Right lung (tissue), 2 donors: ENCODE measurements at regions not wholly inside any gene's neighbourhood (a gene's known extent, or its start where the extent isn't known, plus 50 kb on each side); places are given as distances from the start of the nearest gene placed in this dataset.

Experiments used
- DNase-seq, 2 donors: peaks; one replicate each; pipeline ENCODE4 v3.0.0-alpha.2; 2013

- no peak for DNase-seq
These were observed 622.0 kb upstream of the PFKP start for GRCh38 chr10:2445370-2445769.

DNA sequence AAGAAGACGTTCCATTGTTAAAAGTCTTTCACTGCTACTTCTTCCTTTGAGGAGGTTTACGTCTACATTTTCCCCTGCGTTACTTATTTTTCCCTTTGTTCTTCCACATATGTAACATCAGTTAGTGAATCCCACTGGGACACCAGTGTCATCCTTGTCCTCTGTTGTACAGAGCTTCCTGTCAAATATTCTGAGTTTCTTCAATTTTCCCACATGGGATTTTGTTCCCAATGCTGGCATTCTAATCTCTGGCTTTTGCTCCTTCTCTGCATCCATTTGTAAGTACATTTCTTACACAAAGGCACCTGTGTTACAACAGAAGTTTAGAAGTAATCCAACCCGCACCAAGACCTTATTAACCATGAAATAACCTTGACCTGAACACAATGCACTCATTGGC, 627.4 kb upstream of the PFKP start:
- no peak for DNase-seq

DNA sequence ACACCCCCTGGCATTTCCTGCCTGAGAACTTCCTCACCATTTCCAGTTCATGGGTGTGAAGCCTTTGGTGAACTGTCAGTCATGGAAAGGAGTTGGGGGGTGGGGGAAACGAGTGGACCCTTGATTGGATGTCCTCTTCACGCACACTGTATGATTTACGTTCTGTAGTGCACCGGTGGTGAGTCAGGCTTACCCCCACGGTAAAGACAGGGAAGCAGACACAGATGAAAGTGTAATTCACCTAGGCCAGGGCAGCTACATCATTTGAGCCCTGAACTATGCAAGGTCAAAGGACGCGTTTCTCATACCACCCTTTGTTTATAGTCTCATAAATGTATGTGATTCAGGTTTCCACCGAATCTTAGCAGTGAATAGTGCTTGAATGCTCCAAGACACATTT, 628.3 kb upstream of the PFKP start:
- DNase-seq, result no peak

- DNase-seq, result no peak
These were observed 629.0 kb upstream of the PFKP start for GRCh38 chr10:2438248-2438939.

- no peak for DNase-seq
These were observed 630.4 kb upstream of the PFKP start for GRCh38 chr10:2436933-2437332.

GRCh38 chr10:2431961-2432360, 635.4 kb upstream of the PFKP start:
- DNase-seq, result no peak

DNA sequence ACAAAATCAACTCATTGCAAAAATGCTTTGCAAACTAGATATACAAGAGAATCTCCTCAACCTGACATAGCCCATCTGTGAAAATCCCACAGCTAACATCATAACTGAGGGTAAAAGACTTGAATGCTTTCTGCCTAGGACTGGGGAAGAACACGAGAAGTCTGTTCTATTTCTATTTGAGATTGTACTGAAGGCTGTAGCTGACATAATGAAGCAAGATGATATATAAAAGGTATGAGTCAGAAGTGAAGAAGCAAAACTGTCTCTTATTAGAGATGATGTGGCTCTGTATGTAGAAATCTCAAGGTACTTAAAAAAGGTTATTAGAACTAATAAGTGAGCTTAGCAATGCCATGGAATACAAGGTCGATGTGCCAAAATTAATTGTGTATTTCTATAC, 639.9 kb upstream of the PFKP start:
- DNase-seq, result no peak

- DNase-seq, result no peak
These were observed 642.0 kb upstream of the PFKP start for GRCh38 chr10:2425320-2425719.

DNA sequence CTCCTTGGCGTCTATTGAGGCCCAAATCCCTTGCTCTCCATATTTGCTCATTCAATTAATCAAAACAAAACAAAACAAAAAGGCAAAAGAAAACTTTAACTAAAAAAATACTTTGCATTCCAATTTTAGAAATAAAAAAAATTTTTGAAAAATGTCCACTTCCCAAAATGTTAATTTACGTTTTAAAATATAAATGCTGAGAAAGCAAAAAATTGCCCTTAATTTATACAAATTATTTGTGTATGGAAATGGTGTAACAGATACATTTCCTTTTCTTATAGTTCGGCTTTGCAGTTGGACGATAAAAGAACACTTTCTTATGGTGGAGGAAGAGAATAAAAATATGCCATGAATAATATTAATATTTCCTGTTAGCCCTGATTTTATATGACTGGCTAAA, 652.8 kb upstream of the PFKP start:
- no peak for DNase-seq

GRCh38 chr10:2414039-2414438, 653.3 kb upstream of the PFKP start:
- peak; percentile 24 to 30 for DNase-seq

- DNase-seq, result no peak
These were observed 657.3 kb upstream of the PFKP start for GRCh38 chr10:2410049-2410448.

- no peak for DNase-seq
These were observed 664.1 kb upstream of the ADARB2 start for GRCh38 chr10:2401459-2401858.

DNA sequence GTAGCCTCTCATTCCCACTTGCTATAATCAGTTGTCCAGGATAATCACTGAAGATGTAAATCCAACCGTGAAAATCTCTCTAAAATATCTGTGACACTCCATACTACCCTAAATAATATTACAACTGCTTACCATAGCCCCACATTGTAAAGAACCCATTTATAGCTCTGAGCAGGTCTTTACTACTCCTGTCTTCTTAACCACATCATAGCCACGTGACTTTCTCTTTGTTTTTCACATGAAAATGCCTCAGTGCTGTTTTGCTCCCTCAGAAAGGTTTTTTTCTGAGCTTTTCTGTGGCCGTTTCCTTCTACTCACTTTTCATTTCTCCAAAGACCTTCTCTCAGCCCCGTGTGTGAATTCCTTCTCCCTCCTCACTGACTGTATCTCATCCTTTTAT, 662.2 kb upstream of the ADARB2 start:
- DNase-seq, result no peak

GRCh38 chr10:2392145-2392812, 655.0 kb upstream of the ADARB2 start:
- no peak for DNase-seq

GRCh38 chr10:2387672-2388071, 650.3 kb upstream of the ADARB2 start:
- no peak for DNase-seq

- DNase-seq, result no peak
These were observed 649.9 kb upstream of the ADARB2 start for GRCh38 chr10:2387261-2387660.

DNA sequence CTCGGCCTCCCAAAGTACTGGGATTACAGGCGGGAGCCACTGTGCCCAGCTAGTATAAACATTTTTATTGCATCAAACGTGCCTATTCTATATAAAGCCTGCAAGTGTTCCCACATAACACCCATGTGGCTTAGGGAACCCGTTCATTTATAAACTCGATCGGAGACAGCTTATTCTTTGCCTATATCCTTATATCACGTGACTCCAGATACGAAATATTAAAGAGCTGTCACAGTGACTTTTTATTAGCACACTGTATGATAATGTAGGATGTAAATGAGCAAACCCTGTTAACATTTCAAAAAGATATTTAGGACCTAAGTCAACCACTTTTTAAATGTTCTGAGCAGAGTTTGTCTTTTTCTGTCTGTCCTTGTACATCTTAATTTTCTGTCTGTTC, 642.9 kb upstream of the ADARB2 start:
- no peak for DNase-seq

- no peak for DNase-seq
These were observed 629.8 kb upstream of the ADARB2 start for GRCh38 chr10:2367083-2367482.

- DNase-seq, result no peak
These were observed 629.1 kb upstream of the ADARB2 start for GRCh38 chr10:2366264-2366931.

DNA sequence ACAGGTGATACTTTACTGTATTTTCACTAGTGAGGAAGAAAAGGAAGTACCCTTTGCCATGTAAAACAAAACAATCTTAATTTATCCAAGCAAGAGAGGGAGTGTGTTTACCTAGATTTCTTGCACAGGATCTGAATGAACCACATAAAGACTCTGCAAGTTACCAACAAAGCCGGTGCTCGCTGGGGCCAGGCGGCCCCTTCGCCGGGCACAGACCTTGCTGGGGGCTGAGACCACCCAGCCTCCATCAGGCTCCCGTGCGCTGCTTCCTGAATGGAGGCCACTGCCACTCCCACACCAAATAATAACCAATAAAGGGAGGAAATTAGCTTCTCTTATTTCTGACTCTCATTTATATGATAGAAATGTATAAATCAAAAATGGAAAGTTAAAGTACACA, 625.0 kb upstream of the ADARB2 start:
- no peak for DNase-seq

- no peak for DNase-seq
These were observed 621.3 kb upstream of the ADARB2 start for GRCh38 chr10:2358586-2358985.

- no peak for DNase-seq
These were observed 619.3 kb upstream of the ADARB2 start for GRCh38 chr10:2356670-2357069.

- no peak for DNase-seq
These were observed 614.2 kb upstream of the ADARB2 start for GRCh38 chr10:2351566-2351965.
